HG03558 (cell line): ENCODE measurements at regions not wholly inside any gene's neighbourhood (a gene's known extent, or its start where the extent isn't known, plus 50 kb on each side); places are given as distances from the start of the nearest gene placed in this dataset.
"Not testable (repeated sequence)": the region's sequence is repeated elsewhere in the genome, so short reads cannot be mapped to it uniquely, and the experiment has no call there.

ENCODE experiments used
- ATAC-seq: cut with Tn5 transposase; IDR thresholded peaks from one replicate; pipeline ENCODE4 v1.9.1; 2021; ENCODE audit warnings: moderate number of reproducible peaks; ENCODE audit not compliant: unreplicated experiment; ENCODE audit errors: extremely low read depth

GRCh38 chr1:221532071-221532773 is 209.7 kb downstream of the DUSP10 start:
- ATAC-seq = no peak

GRCh38 chr1:221541296-221541695 is 200.6 kb downstream of the DUSP10 start:
- ATAC-seq = no peak

DNA sequence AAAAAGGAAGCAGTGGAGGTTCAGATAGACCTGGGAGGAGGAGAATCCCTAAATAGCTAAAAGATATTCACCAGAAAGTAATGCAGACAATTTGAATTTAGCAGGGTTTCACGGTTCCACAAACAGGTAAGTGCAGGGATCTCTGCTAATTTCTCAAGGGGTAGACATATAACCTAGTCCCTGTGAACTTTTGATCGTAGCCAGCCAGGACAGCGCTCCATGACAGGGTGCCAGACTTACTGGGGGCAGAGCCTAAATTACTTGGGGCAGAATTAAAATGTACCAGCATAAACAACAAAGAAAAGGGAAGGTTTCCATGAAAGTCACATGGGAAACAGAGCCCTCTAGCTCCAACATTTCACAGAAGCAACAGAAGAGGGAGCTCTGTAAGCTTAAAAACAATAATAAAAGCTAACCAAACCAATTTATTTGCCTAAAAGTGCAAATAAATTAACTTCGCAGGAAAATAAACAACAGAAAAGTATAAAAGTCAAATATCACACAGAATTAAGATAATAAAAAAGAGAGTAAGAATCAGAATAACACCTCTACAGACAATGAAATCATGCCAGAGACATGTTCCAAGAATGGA is 198.3 kb downstream of the DUSP10 start:
- ATAC-seq = no peak

GRCh38 chr1:221548942-221549341 is 192.9 kb downstream of the DUSP10 start:
- ATAC-seq = no peak

- ATAC-seq = no peak
These were observed 192.1 kb downstream of the DUSP10 start for GRCh38 chr1:221549815-221550214.

- not testable (repeated sequence) for ATAC-seq
These were observed 189.1 kb downstream of the DUSP10 start for GRCh38 chr1:221552792-221553191.

DNA sequence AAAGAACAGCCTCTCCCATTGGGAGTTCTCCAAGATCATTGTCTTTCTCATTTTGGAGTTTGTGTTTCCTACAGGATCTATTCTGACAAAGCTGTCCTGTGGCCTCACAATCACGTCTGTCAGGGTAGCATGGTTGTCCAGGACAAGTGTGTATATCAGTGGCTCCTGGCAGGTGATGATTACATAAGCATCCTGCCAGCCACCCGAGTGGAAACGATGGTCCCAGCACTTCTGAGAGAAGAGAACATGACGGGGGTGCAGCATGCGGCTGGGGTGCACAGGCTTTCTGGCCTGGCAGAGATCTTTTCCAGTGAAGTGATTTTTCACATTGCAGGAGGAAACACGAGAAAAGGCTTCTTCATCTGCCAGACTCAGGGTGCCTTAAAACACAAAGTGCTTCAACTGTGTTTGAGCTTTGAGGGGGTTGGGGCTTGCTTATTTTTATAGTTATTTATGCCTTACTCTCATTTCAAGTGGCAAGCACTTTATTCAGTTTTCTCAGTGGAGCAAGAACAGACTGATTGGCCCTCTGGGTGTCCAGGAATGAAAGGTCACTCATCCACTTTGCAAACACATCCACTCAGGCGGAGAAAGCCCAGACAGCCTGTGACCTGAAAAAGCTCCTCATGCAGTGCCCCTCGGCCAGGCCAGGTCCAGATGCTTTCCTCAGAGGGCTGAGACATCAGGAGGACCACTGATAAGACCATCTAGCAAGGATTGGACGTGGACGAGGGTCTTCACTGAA is 186.0 kb downstream of the DUSP10 start:
- no peak for ATAC-seq

DNA sequence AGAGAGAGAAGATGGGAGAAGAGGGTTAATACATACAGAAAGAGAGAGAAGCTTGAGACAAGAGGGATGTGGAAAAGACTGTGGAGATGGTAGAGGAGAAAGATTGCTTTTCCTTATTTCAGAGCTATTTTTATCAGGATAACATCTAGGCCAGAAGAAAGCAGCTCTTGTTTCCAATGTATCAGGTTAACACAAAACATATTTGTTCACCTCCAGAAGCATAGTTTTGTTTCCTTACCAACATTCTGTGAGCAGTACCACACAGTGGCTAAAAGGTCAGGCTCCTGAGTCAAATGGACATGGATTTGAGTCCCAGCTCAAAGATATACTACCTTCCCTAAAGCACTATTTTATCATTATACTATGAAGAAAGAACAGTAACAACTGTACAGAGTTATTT is 185.5 kb downstream of the DUSP10 start:
- ATAC-seq = no peak

DNA sequence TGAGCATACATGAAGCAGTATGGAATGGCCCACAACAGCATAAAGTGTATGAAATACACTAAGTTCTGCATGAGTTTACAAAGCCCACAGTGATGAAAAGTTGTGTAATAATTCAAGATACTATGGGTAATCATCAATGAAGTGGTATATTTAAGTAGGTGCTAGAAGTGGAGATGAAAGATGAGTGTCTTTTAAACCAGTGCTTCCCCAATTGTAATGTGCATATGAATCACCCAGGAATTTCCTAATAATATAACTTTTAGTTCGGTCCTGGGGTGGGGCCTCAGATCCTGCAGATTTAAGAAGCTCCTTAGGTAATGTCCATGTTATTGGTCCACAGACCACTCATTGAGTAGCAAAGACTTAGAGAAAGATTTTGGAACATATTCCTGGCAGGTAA is 184.9 kb downstream of the DUSP10 start:
- no peak for ATAC-seq

DNA sequence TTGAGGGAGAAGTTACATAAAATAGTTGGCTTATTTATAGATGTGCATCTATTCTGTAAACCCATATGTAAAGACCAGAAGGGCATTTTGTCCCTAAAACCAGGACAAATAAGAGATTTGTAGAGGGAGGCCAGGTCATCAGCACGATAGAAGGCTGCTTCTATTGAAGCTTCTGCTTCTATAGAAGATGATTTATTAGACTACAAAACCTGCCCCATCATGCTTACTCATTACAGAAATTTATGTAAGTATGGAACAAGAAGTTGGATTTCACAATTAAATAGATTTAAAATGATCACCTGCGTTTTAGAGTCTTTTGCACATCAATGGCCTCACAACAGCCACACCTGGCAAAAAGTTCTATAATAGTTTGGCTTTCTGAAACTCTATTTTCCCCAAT is 183.5 kb downstream of the DUSP10 start:
- no peak for ATAC-seq

DNA sequence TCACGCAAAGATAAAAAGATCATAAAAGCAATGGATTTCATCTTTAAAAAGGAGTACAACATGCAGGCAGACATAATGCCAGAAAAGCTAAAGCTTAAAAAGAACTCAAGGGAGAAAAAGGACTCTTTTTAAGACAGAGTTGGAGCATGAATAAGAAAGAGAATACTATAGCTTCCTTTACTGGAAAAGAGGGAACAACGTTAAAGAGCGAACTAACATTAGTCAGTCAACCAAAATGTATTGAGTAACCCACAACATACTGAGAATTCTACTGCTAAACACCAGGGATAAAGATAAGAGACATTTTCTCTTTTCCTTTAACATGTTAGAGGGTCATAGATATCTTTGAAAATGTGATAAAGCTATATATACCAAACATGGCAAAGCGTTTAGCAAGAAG is 182.0 kb downstream of the DUSP10 start:
- no peak for ATAC-seq

DNA sequence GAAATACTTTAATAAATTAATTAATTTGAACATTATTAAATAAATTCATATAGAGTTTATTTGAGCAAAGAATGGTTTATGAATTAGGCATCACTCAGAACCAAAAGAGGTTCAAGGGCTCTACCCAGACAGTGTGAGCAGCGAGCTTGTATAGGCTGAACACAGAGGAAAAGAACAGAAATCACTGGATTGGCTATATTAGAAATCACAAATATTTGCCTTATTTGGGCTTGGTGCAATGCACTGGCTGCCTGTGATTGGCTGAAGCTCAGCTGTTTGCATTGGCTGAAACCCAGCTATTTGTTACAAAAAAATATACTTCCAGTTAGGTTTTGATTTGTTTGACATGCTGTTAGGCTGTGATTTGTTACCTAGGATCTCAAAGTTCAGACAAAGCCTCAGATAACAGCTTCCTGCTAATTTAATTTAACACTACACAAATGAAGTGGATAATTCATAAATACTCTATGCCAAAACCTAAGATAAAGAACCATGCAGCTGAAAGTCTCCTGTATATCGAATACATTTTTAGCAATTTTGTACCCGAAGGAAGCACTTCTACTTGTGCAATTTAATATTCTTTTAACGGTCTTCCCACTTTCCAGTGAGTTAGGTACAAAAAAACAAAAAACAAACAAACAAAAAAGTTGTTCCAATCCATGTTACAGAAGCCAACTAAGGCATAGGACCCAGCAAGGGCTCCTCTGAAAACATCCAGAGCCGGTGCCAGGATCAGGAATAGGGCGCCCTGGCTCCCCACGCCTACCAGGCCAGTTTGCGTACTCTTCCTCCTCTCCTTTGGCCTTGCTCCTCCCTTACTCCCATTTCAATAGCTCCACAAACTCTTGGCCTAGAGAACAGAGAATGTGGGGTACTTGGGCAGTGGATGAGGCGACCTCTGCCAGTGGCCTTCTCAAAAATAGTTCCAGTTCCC is 179.1 kb downstream of the DUSP10 start:
- ATAC-seq = no peak

DNA sequence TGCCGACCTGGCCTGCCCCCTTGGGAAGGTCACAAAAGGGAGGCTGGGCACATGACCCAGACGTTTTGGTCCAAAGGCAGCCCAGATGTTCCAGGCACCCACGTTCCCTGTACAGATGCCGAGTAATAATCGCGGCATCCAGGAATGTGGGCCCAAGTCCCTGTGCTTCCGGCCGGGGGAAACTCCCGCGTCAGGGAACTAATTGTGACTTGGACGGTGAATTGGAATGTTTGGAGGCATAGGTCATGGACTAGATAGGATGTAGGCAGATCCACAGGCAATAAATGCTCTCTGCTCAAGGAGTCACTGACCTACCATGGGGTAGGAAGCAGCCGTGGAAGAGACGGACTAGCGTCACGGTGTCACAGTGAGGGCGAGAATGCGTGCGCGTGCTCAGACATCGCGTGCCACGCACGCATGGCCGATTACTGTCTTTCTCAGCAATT is 178.4 kb downstream of the DUSP10 start:
- ATAC-seq = no peak

- no peak for ATAC-seq
These were observed 177.0 kb downstream of the DUSP10 start for GRCh38 chr1:221564891-221565290.

GRCh38 chr1:221565711-221566110 is 176.2 kb downstream of the DUSP10 start:
- ATAC-seq = no peak

DNA sequence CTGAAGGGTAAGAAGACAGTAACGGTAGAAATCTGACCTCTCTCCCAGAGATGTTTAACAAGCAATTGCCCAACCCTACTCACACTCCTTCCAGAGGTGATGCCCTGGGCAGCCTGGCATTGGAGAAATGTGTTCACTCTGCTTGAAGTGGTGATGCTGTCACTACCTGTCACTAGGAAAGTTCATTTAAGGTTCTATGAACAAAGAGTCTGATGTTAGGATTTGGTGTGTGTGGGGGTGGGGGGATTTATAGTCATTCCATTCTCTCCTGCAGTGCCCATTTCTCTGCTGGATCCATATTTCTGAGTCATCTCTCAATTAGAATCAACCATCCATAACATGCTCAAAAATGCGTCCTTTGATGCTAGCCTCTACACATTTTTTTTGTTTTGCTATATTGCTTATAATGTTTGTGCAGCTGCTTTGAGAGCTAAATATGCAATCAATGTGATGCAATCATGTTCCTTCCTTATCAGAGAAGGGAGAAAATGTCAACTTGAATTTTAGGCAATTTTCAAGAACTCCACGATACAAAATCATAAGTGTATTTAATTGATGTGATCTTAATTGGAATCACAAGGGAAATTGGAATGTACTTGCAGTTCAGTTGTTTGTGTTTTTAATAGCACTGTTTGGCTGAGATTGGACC is 173.9 kb downstream of the DUSP10 start:
- no peak for ATAC-seq

- no peak for ATAC-seq
These were observed 168.1 kb downstream of the DUSP10 start for GRCh38 chr1:221573756-221574155.

GRCh38 chr1:221574529-221574928 is 167.4 kb downstream of the DUSP10 start:
- ATAC-seq = no peak

- no peak for ATAC-seq
These were observed 166.3 kb downstream of the DUSP10 start for GRCh38 chr1:221575605-221576004.

- ATAC-seq = no peak
These were observed 165.6 kb downstream of the DUSP10 start for GRCh38 chr1:221576268-221576667.
